GM12872 (cell line): ENCODE measurements at regions not wholly inside any gene's neighbourhood (a gene's known extent, or its start where the extent isn't known, plus 50 kb on each side); places are given as distances from the start of the nearest gene placed in this dataset.

Experiments used
- CTCF ChIP-seq: IDR thresholded peaks from 3 replicates; pipeline ENCODE4 v1.5.1; 2011; ENCODE audit warnings: low read depth, mild to moderate bottlenecking, low read length, moderate library complexity; ENCODE audit not compliant: insufficient read depth

- 0 out of 3 replicates have a peak, but pooled peaks have one; percentile 3 for TF ChIP-seq CTCF
Observed at GRCh38 chr14:39755269-39755878, 323.1 kb upstream of the FBXO33 start.

DNA sequence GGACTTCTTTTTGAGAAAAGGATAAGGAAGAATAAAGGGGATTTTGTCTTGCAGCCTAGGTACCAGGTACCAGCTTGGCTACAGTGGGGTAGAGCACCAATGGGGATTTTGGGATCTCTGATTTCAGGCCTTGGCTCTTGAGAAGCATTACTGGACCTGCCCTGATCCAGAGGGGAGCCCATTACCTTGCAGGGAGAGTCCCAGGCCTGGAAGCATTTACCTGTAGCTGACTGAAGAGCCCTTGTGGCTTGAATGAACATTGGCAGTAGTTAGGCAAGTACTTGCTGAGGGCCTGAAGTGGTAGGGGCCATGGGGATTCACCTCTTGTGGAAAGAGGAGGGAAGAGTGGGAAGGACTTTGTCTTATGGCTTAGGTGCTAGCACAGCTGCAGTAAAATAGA lies 308.2 kb upstream of the FBXO33 start:
- no peak for TF ChIP-seq CTCF

DNA sequence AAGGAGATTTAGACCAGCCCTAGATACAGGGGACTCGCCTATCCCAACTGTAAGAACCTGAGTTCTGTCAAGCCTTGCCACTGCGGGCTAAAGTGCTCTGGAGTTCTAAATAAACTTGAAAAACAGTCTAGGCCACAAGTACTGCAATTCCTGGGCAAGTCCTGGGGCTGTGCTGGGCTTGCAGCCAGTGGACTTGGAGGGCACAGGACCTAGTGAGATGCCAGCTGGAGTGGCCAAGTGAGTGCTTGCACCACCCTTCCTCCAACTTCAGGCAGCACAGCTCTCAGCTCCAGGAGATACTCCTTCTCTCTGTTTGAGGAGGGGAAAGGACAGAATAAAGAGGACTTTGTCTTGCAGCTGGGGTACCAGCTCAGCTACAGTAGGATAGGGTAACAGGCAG lies 307.6 kb upstream of the FBXO33 start:
- TF ChIP-seq CTCF, result no peak

DNA sequence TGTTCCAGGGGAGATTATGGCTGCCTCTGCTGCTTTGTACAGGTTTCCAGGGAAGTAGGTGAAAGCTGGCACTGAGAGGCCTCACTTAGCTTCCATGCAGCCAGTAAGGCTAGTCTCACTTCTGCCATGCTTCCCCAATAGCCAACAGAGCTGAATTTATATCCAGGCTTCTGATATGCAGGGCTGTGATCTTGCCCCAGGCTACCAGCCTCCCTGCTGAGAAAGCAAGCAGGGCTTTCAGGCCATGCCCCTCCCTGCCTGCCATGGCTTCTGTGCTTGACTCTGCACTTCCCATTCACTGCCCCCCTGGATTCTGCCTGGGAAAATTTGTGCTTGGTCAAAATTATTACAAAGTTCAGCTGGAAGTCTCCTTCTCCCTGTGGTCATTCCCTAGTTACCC lies 302.1 kb upstream of the FBXO33 start:
- no peak for TF ChIP-seq CTCF

- no peak for TF ChIP-seq CTCF
Observed at GRCh38 chr14:39733741-39734140, 301.5 kb upstream of the FBXO33 start.

DNA sequence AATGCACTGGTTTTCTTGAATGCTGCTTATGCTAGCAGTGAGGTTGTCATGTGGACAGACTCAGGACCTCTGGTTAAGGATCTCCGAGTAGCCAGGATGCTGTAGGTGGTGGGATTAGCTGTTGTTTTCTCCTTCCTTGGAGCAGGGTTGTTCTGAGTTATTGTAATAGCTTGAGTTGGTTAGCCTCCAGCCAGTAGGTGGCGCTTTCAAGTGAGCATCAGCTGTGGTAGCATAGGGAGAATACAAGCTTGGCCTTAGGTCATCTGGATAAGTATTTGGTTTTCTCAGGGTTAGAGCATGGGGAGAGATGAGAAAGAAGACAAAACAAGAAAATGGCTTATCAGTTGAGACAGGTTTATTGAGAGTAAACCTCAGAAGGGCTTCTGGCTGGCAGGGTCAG lies 299.7 kb upstream of the FBXO33 start:
- TF ChIP-seq CTCF, result peak; percentile 50; the same call in 2 of the 3 replicates

- no peak for TF ChIP-seq CTCF
Observed at GRCh38 chr14:39726563-39726962, 294.3 kb upstream of the FBXO33 start.
